Left ventricle myocardium inferior (tissue), 1 donor: ENCODE measurements at regions not wholly inside any gene's neighbourhood (a gene's known extent, or its start where the extent isn't known, plus 50 kb on each side); places are given as distances from the start of the nearest gene placed in this dataset.

Source experiments
- DNase-seq: peaks from one replicate; pipeline ENCODE4 v3.0.0-alpha.2; 2020
- H3K27ac ChIP-seq: fragments of 200-600 bp; replicated peaks from 2 replicates; pipeline ENCODE4 v1.8.0; 2021
- H3K27me3 ChIP-seq: fragments of 200-600 bp; 2 replicates; pipeline ENCODE4 v1.8.0; 2021; ENCODE audit warnings: low read depth
- H3K36me3 ChIP-seq: fragments of 200-600 bp; 2 replicates; pipeline ENCODE4 v1.8.0; 2021
- H3K4me1 ChIP-seq: fragments of 200-600 bp; 2 replicates; pipeline ENCODE4 v1.8.0; 2021
- H3K4me3 ChIP-seq: fragments of 200-600 bp; 2 replicates; pipeline ENCODE4 v1.8.0; 2021; ENCODE audit warnings: mild to moderate bottlenecking, moderate library complexity
- H3K9me3 ChIP-seq: fragments of 200-600 bp; replicated peaks from 2 replicates; pipeline ENCODE4 v1.8.0; 2021
- CTCF ChIP-seq: fragments of 200-600 bp; IDR thresholded peaks from 2 replicates; pipeline ENCODE4 v1.8.0; 2021; ENCODE audit warnings: antibody characterized with exemption, mild to moderate bottlenecking, borderline replicate concordance
- intact Hi-C: fragments of 100-400 bp; cut with micrococcal nuclease; formaldehyde crosslinking; loops from one replicate; pipeline ENCODE4 v1.11.0; 2022
- donor health status: DM: no; HTN: yes; CAD: no; lungs with severe emphysema.

- Histone ChIP-seq H3K27me3 (no peaks in the 10 kb centered on the region), H3K36me3 (no peaks in the 10 kb centered on the region), H3K9me3 (peaks cover 5% of the 10 kb centered on the region), H3K27ac (no peak overlapping the region), H3K4me1 (peaks cover 6% of the 10 kb centered on the region), H3K4me3 (no peak overlapping the region)
- DNase-seq = no peak
- intact Hi-C loops = no loop called here
- TF ChIP-seq CTCF = no peak
These were observed 77.1 kb upstream of the ADTRP start for GRCh38 chr6:11855743-11856142.

GRCh38 chr6:11854408-11855165 lies 76.0 kb upstream of the ADTRP start:
- Histone ChIP-seq H3K4me3 (no peak overlapping the region), H3K36me3 (no peaks in the 10 kb centered on the region), H3K9me3 (peaks cover 5% of the 10 kb centered on the region), H3K4me1 (peaks cover 6% of the 10 kb centered on the region), H3K27ac (no peak overlapping the region), H3K27me3 (no peaks in the 10 kb centered on the region)
- no peak for TF ChIP-seq CTCF
- intact Hi-C loops = no loop called here
- DNase-seq = no peak

GRCh38 chr6:11853678-11854407 lies 75.2 kb upstream of the ADTRP start:
- Histone ChIP-seq H3K4me1 (peaks cover 6% of the 10 kb centered on the region), H3K36me3 (no peaks in the 10 kb centered on the region), H3K9me3 (peaks cover 5% of the 10 kb centered on the region), H3K27ac (no peak overlapping the region), H3K27me3 (no peaks in the 10 kb centered on the region), H3K4me3 (no peak overlapping the region)
- intact Hi-C loops = no loop called here
- DNase-seq = no peak
- no peak for TF ChIP-seq CTCF

- Histone ChIP-seq H3K27ac (no peak overlapping the region), H3K36me3 (no peaks in the 10 kb centered on the region), H3K4me1 (peaks cover 6% of the 10 kb centered on the region), H3K4me3 (no peak overlapping the region), H3K27me3 (no peaks in the 10 kb centered on the region), H3K9me3 (no peaks in the 10 kb centered on the region)
- intact Hi-C loops = no loop called here
- no peak for DNase-seq
- no peak for TF ChIP-seq CTCF
These were observed 73.6 kb upstream of the ADTRP start for GRCh38 chr6:11852061-11852651.

GRCh38 chr6:11851387-11851786 lies 72.8 kb upstream of the ADTRP start:
- H3K4me1 ChIP-seq = peaks cover 6% of the 10 kb centered on the region
- H3K4me3 ChIP-seq = no peak overlapping the region
- TF ChIP-seq CTCF = no peak
- H3K27me3 ChIP-seq = no peaks in the 10 kb centered on the region
- no peak overlapping the region for H3K27ac ChIP-seq
- H3K36me3 ChIP-seq = no peaks in the 10 kb centered on the region
- no peaks in the 10 kb centered on the region for H3K9me3 ChIP-seq
- intact Hi-C loops = no loop called here
- DNase-seq = no peak
